NCI-H1694 (cell line): ENCODE measurements at regions not wholly inside any gene's neighbourhood (a gene's known extent, or its start where the extent isn't known, plus 50 kb on each side); places are given as distances from the start of the nearest gene placed in this dataset.
"Not testable (repeated sequence)": the region's sequence is repeated elsewhere in the genome, so short reads cannot be mapped to it uniquely, and the experiment has no call there.

ENCODE experiments used
- DNase-seq: peaks from one replicate; lab custom pipeline; 2025; lab: John Stamatoyannopoulos, UW

- no peak for DNase-seq
These were observed 89.7 kb upstream of the SLC45A1 start for GRCh38 chr1:8228253-8228652.

- DNase-seq = not testable (repeated sequence)
These were observed 90.2 kb upstream of the SLC45A1 start for GRCh38 chr1:8227674-8228073.

- DNase-seq = no peak
These were observed 91.2 kb upstream of the SLC45A1 start for GRCh38 chr1:8226747-8227146.

DNA sequence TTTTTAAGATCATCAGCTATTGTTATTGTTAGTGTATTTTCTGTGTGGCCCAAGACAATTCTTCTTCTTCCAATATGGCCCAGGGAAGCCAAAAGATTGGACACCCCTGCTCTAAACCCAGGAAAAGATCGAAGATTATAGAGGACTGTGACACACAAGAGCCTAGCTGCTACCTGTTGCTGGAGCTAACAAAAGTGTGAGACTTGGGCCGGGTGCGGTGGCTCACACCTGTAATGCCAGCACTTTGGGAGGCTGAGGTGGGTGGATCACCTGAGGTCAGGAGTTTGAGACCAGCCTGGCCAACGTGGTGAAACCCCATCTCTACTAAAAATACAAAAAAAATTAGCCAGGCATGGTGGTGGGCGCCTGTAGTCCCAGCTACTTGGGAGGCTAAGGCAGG is 91.9 kb upstream of the SLC45A1 start:
- DNase-seq = not testable (repeated sequence)

DNA sequence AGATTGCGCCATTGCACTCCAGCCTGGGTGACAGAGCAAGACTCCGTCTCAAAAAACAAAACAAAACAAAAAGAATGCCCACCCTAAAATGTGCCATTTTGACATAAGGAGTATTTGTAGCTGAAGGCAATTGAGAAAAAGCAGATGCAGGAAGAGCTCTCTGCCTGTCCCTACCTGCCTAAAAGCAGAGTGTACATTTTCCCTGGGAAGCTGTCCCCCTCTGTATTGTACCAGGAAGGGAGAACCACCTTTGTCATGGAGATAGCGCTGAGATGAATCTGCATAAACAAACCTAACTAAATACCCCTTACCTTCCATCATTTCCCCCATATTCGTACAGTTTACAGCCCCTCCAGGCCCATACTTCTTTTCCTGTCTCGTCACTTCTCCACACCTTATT is 94.4 kb upstream of the SLC45A1 start:
- no peak for DNase-seq

DNA sequence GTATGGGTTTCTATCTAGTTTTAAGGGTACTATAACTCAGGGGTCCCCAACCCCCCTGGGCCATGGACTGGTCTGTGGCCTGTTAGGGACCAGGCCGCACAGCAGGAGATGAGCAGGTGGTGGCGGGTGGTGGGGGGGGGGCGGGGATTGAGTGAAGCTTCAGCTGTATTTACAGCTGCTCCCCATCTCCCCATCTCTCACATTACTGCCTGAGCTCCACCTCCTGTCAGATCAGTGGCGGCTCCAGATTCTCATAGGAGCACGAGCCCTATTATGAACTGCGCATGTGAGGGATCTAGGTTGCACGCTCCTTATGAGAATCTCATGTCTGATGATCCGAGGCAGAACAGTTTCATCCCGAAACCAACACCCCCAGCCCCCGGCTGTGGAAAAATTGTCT is 95.1 kb upstream of the SLC45A1 start:
- no peak for DNase-seq

- no peak for DNase-seq
These were observed 98.4 kb upstream of the SLC45A1 start for GRCh38 chr1:8219530-8219929.

DNA sequence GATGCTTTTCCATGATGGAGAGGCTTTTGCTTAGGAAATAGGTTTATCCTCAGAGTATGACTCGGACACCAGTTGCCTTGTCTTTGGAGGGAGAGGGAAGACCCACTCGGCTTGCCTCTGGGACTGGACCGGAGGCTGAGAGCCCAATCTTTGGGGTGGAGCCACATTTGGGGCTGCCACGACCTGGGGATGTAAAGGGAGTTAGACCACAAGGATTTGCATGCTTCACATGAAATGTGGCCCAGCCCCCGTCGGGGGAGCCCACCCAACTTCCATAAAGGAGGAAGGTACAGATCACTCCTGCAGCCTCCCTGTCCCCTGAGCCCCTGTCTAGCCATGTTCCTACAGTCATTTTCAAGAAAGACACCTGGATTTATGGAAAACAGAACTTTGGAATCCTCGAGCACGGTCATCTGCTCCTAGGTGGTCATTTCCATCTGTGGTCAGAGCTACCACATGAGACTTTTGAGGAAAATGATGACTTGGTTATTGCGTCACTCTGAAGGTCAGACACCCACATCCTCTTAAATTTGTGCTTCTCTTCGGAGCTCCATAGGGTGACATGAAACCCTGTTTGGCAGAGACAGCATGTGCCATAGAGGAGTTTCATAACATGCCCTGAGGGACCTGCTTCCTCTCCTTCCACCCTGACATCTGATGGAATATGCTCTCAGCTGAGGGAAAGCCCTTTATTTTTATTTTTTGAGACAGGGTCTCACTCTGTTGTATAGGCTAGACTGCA is 99.4 kb upstream of the SLC45A1 start:
- DNase-seq = no peak

GRCh38 chr1:8217809-8218208 is 100.1 kb upstream of the SLC45A1 start:
- DNase-seq = no peak

DNA sequence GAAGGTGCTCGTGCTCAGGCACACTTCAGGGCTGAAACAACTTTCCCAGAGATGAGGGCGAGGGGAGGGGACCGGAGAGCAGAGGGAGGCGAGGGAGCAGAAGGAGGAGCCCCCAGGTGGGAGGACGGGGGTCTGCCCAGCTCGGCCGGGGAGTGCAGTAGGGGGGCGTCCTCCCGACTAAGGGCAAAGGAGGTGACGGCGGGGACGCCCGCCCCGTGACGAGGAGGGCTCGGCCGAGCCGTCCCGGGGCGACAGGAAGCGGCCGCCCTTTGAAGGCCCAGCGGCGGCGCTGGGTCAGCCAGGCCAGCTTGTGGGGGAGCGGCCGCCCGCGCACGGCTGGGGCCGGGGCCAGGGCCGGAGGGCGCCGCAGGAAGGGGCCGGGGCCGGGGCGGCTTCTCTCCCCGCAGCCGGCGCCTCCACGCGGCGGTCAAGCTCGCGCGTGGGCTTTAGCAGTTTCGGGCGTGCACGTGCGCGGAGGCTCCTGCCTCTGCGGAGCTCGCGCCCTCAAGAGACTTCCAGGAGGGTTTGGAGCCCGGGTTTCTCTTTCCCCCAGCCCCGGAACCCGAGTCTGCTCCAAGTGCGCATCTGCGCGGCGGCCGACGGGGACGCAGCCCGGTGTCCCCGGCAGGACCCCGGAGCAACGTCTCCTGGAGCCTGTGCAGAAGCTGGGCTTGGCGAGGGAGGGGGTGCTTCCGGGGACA is 100.8 kb upstream of the SLC45A1 start:
- no peak for DNase-seq

DNA sequence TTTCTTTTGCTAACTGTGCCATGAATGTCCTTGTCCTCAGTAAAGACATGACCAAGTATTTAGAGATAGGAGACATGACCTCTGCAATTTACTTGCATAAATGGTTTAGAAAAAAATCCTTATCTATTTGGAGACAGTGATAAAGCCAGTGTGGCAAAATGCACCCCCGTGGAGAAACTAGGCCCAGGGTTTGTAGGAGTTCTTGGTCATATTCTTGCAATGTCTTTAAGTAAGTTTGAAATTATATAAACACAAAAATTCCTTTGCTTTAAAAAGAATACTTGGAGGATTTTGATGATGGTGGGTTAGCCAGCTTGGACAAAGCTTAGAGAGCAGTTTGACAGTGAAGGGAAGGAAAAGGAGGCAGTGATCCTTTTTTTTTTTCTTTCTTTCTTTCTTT is 101.9 kb upstream of the SLC45A1 start:
- DNase-seq = no peak

DNA sequence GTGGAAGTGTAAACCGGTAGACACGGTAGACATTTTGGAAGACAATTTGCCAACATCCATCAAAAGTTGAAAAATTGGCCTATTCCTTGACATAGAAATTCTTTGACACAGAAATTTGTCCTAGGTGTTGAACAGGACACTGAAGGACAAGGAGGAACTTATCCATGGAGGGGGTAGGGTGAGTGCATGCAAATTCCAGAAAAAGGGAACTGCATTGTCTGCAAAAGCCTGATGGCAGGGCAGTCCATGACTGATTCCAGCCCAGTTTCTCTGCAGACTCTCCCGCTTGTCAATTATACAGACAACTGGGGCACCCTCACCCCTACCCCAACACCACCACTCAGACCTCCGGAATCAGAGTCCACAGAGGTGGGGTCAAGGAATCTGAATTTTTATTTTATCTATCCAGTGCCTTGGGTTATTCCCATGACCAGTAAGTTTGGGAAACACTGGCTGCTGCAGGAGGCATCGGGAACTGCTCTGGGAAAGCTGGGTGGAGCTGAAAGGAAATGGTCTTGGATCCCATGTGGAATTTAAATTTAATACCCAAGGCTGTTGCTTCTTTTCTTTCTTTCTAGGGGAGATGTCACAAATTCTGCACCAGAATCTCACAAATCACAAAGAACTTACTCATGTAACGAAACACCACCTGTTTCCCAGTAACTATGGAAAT is 103.3 kb upstream of the SLC45A1 start:
- DNase-seq = no peak

DNA sequence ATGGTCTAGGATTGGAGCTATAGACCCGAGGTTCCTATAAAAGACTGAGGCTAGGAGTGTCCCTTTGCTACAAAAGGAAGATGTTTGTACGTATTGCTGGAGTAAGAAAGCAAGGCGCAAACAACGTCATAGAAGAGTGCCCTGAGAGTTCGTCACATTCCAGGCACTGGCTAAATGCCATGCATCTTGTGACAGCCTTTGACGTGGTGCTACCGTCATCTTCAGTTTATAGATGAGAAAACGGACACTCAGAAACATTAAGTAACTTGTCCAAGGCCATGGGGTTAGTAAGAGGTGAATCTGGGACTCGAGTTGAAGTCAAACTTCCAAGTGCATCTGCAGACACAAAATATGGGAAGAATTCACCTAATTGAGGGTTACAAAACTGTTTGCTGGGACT is 104.2 kb upstream of the SLC45A1 start:
- DNase-seq = no peak

- DNase-seq = no peak
These were observed 104.8 kb upstream of the SLC45A1 start for GRCh38 chr1:8213136-8213535.

GRCh38 chr1:8212580-8213031 is 105.3 kb upstream of the SLC45A1 start:
- no peak for DNase-seq

- DNase-seq = no peak
These were observed 105.9 kb upstream of the SLC45A1 start for GRCh38 chr1:8211883-8212579.

GRCh38 chr1:8211251-8211882 is 106.5 kb upstream of the SLC45A1 start:
- DNase-seq = no peak

- DNase-seq = no peak
These were observed 110.7 kb upstream of the SLC45A1 start for GRCh38 chr1:8207202-8207601.

- DNase-seq = no peak
These were observed 111.5 kb upstream of the SLC45A1 start for GRCh38 chr1:8206391-8206790.

DNA sequence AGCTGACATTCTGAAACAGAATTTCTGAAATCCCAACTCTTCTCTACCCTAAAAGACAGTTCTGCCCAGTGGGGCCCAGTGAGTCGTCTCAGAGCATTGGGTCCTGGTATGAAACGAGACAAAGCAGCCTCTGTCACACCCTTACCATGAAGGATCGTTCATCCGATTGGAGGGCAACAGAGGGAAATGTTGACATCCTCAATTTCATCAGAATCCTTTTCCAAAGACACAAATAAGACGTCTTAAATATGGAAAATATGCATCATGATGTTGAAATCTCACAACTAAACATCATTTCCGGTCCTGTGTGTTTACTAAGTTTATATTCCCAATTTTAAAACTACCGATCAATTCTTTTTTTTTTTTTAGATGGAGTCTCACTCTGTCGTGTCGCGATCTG is 112.1 kb upstream of the SLC45A1 start:
- DNase-seq = no peak

GRCh38 chr1:8204826-8205225 is 113.1 kb upstream of the SLC45A1 start:
- DNase-seq = no peak

- no peak for DNase-seq
These were observed 114.4 kb upstream of the SLC45A1 start for GRCh38 chr1:8203551-8203950.
